Hepatocyte (in vitro differentiated cells): ENCODE measurements at regions not wholly inside any gene's neighbourhood (a gene's known extent, or its start where the extent isn't known, plus 50 kb on each side); places are given as distances from the start of the nearest gene placed in this dataset.

Source experiments
- DNase-seq: peaks from one replicate; pipeline ENCODE4 v3.0.0-alpha.2; 2016; ENCODE audit warnings: low spot score
- H2AFZ ChIP-seq: fragments of 200-600 bp; sonication (generic); 2 replicates; pipeline ENCODE4 v1.6.0; 2016; ENCODE audit warnings: antibody characterized with exemption, mild to moderate bottlenecking
- H3K27ac ChIP-seq: fragments of 200-600 bp; sonication (generic); 2 replicates; pipeline ENCODE4 v1.5.1; 2016; ENCODE audit warnings: mild to moderate bottlenecking
- H3K27me3 ChIP-seq: fragments of 200-600 bp; sonication (generic); 2 replicates; pipeline ENCODE4 v1.6.1; 2016
- H3K36me3 ChIP-seq: fragments of 200-600 bp; sonication (generic); replicated peaks from 2 replicates; pipeline ENCODE4 v1.5.1; 2016; ENCODE audit warnings: low read depth; ENCODE audit not compliant: insufficient read depth
- H3K4me1 ChIP-seq: fragments of 200-600 bp; sonication (generic); 2 replicates; pipeline ENCODE4 v1.5.1; 2016; ENCODE audit warnings: mild to moderate bottlenecking, moderate library complexity; ENCODE audit not compliant: insufficient read depth
- H3K4me2 ChIP-seq: fragments of 200-600 bp; sonication (generic); 2 replicates; pipeline ENCODE4 v1.6.0; 2016
- H3K4me3 ChIP-seq: fragments of 200-600 bp; sonication (generic); 2 replicates; pipeline ENCODE4 v1.5.1; 2016; ENCODE audit warnings: mild to moderate bottlenecking
- H3K79me2 ChIP-seq: fragments of 200-600 bp; sonication (generic); 2 replicates; pipeline ENCODE4 v1.6.0; 2017; ENCODE audit warnings: mild to moderate bottlenecking
- H3K9me2 ChIP-seq: fragments of 200-600 bp; sonication (generic); replicated peaks from 2 replicates; pipeline ENCODE4 v1.6.0; 2017; ENCODE audit warnings: mild to moderate bottlenecking; ENCODE audit not compliant: insufficient read depth
- H3K9me3 ChIP-seq: fragments of 200-600 bp; sonication (generic); 2 replicates; pipeline ENCODE4 v1.5.1; 2016; ENCODE audit warnings: low read depth, mild to moderate bottlenecking
- H4K20me1 ChIP-seq: fragments of 200-600 bp; sonication (generic); 2 replicates; pipeline ENCODE4 v1.6.0; 2016; ENCODE audit warnings: mild to moderate bottlenecking; ENCODE audit not compliant: insufficient read depth, poor library complexity, severe bottlenecking
- CTCF ChIP-seq: fragments of 200-600 bp; sonication (generic); IDR thresholded peaks from 2 replicates; pipeline ENCODE4 v1.5.1; 2016; ENCODE audit warnings: antibody characterized with exemption, mild to moderate bottlenecking; ENCODE audit not compliant: poor library complexity
- EZH2 ChIP-seq: fragments of 200-600 bp; sonication (generic); IDR thresholded peaks from 2 replicates; pipeline ENCODE4 v1.6.1; 2016; ENCODE audit warnings: antibody characterized with exemption, mild to moderate bottlenecking, borderline replicate concordance
- EZH2phosphoT487 ChIP-seq: fragments of 200-600 bp; sonication (generic); IDR thresholded peaks from one replicate; pipeline ENCODE4 v1.6.1; 2018; ENCODE audit warnings: antibody characterized with exemption, mild to moderate bottlenecking, low read depth, moderate library complexity; ENCODE audit not compliant: unreplicated experiment, severe bottlenecking
- WGBS: methylation state at CpG from one replicate; pipeline ENCODE4 v1.1.6; 2016; ENCODE audit warnings: low lambda C conversion rate; ENCODE audit errors: missing lambda C conversion rate; 5-methylcytosine and 5-hydroxymethylcytosine counted together

DNA sequence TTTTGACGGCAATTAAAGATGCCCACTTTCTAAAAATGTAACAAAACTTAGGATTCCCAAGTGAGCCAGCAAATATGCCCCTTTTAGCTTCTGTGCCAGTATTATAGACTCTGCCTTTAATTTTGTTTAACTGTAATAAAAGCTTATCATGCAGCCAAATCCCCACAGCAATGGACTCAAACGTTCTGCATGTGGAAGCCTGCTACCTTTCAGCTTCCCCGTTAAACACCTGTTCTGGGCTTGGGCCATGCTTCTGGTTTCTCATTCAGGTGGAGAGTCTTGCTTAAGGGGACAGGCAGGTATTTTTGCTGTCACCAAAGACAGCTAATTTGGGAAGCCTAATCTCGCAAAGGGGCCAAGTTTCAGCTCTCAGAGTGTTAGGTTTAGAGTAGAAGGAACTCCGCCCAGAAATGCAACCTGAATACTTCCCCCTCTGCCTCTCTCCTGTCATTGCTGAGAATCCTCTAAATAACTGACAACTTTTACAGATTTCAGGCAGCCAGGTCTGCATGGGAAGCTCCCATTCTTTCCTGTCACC, 399.4 kb upstream of the ATP11B start:
- WGBS = 53% methylated on average over 5 of the region's 5 CpGs
- no peak overlapping the region for H3K4me2 ChIP-seq
- H3K9me2 ChIP-seq = no peaks in the 10 kb centered on the region
- no peaks in the 10 kb centered on the region for H3K27me3 ChIP-seq
- TF ChIP-seq CTCF (no peak), EZH2phosphoT487 (no peak), EZH2 (no peak)
- no peaks in the 10 kb centered on the region for H3K4me1 ChIP-seq
- no peak for DNase-seq
- H4K20me1 ChIP-seq = no peaks in the 10 kb centered on the region
- no peak overlapping the region for H3K4me3 ChIP-seq
- H3K36me3 ChIP-seq = no peaks in the 10 kb centered on the region
- no peak overlapping the region for H2AFZ ChIP-seq
- no peaks in the 10 kb centered on the region for H3K9me3 ChIP-seq
- no peak overlapping the region for H3K27ac ChIP-seq
- no peaks in the 10 kb centered on the region for H3K79me2 ChIP-seq

- H3K9me2 ChIP-seq = no peaks in the 10 kb centered on the region
- no peaks in the 10 kb centered on the region for H3K79me2 ChIP-seq
- H3K4me1 ChIP-seq = no peaks in the 10 kb centered on the region
- H2AFZ ChIP-seq = no peak overlapping the region
- no peak overlapping the region for H3K4me3 ChIP-seq
- no peak for TF ChIP-seq CTCF
- no peak for TF ChIP-seq EZH2
- no peak for TF ChIP-seq EZH2phosphoT487
- H3K27ac ChIP-seq = no peak overlapping the region
- no peak for DNase-seq
- whole genome bisulfite sequencing = 90% methylated on average over 1 of the region's 1 CpG
- no peaks in the 10 kb centered on the region for H3K36me3 ChIP-seq
- no peaks in the 10 kb centered on the region for H3K27me3 ChIP-seq
- H3K9me3 ChIP-seq = no peaks in the 10 kb centered on the region
- no peak overlapping the region for H3K4me2 ChIP-seq
- H4K20me1 ChIP-seq = no peaks in the 10 kb centered on the region
These were observed 396.1 kb upstream of the ATP11B start for GRCh38 chr3:182397164-182397563.

- Histone ChIP-seq H3K4me1 (no peaks in the 10 kb centered on the region), H3K27me3 (no peaks in the 10 kb centered on the region), H3K4me2 (no peak overlapping the region), H2AFZ (no peak overlapping the region), H3K9me2 (no peaks in the 10 kb centered on the region), H3K9me3 (no peaks in the 10 kb centered on the region), H3K79me2 (no peaks in the 10 kb centered on the region), H3K36me3 (no peaks in the 10 kb centered on the region), H4K20me1 (no peaks in the 10 kb centered on the region), H3K27ac (no peak overlapping the region), H3K4me3 (no peak overlapping the region)
- TF ChIP-seq EZH2 = no peak
- TF ChIP-seq CTCF = no peak
- no peak for TF ChIP-seq EZH2phosphoT487
- no peak for DNase-seq
- WGBS = 76% methylated on average over 11 of the region's 11 CpGs
These were observed 393.1 kb upstream of the ATP11B start for GRCh38 chr3:182399978-182400737.
